Astrocyte of the spinal cord (primary cell): ENCODE measurements at regions not wholly inside any gene's neighbourhood (a gene's known extent, or its start where the extent isn't known, plus 50 kb on each side); places are given as distances from the start of the nearest gene placed in this dataset.

Experiments used
- DNase-seq: peaks from one replicate; pipeline ENCODE4 v3.0.0; 2011; ENCODE audit warnings: low read depth, low spot score
- H3K4me3 ChIP-seq: 2 replicates; pipeline ENCODE4 v1.5.1; 2011; ENCODE audit warnings: low read depth, mild to moderate bottlenecking, low read length, moderate library complexity
- in situ Hi-C: cut with HindIII; loops from 2 replicates; pipeline ENCODE4 v1.10.0; 2017; ENCODE audit warnings: low sequenced_read_pairs
- TF ChIP-seq, protein P1 (sequence below): IDR thresholded peaks from 2 replicates; pipeline ENCODE4 v1.5.1; 2012; ENCODE audit warnings: low read depth, mild to moderate bottlenecking, low read length, inconsistent platforms

DNA sequence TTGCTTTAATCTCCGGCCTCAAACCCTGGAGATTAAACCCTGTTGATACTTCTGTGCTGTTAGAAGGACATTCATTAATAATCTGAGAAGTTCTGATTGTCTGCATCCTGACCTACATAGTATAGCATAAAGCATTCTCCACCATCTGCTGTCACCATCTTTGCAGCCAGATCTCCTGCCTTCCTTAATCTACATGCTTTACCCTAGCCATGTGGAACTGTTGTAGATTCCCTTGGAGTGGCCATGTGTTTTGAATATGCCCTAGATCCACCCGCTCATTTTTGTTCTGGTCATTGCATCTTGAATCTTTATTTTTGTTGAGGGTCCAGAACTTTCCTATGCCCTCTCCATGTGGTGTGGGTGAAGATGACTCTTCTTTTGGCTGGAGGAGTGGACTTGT lies 110.3 kb downstream of the OXSM start:
- H3K4me3 ChIP-seq = no peak overlapping the region
- TF ChIP-seq, protein P1, sequence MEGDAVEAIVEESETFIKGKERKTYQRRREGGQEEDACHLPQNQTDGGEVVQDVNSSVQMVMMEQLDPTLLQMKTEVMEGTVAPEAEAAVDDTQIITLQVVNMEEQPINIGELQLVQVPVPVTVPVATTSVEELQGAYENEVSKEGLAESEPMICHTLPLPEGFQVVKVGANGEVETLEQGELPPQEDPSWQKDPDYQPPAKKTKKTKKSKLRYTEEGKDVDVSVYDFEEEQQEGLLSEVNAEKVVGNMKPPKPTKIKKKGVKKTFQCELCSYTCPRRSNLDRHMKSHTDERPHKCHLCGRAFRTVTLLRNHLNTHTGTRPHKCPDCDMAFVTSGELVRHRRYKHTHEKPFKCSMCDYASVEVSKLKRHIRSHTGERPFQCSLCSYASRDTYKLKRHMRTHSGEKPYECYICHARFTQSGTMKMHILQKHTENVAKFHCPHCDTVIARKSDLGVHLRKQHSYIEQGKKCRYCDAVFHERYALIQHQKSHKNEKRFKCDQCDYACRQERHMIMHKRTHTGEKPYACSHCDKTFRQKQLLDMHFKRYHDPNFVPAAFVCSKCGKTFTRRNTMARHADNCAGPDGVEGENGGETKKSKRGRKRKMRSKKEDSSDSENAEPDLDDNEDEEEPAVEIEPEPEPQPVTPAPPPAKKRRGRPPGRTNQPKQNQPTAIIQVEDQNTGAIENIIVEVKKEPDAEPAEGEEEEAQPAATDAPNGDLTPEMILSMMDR = no peak
- in situ Hi-C loops = no loop called here
- no peak for DNase-seq

DNA sequence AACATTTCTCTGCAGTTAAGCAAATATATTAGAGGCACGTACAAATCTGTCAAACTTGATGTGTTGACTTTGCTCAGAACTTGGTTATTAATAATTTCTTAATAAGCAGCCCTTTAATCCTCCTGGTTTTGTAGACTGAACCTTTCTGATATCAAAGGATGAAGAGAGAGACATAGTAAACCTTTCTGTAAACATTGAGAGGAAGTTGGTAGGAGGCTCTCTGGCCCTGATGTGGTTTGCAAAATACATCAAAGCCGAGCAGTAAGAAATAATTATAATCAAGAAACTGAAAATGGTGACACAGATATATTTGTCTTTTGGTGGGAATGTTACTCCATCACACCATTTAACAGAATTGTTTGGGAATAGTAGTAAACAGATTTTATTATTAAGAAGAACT lies 111.9 kb downstream of the OXSM start:
- in situ Hi-C loops = no loop called here
- no peak for DNase-seq
- TF ChIP-seq, protein P1 = no peak
- H3K4me3 ChIP-seq = no peak overlapping the region

DNA sequence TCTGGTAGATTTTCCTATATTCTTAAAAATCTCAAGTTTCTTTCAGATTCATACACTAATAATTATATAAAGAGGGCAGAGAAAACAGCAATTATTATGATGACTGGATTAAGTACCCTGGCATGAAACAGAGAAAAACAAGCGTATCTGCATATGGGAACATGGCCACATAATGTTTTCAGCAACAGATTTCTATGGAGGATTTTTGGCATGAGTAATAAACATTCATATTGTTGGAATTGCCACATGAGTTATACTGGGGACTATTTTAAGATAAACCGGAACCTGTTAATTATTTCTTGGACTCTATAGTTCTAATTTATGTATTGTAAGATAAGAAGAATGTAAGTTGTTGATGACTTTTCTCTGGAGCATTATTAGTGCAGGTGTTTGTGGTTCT lies 112.7 kb downstream of the OXSM start:
- in situ Hi-C loops = no loop called here
- TF ChIP-seq, protein P1 = no peak

GRCh38 chr3:25903371-25904129 lies 113.7 kb downstream of the OXSM start:
- no peak overlapping the region for H3K4me3 ChIP-seq
- in situ Hi-C loops = no loop called here
- DNase-seq = no peak
- TF ChIP-seq, protein P1 = no peak

More for the DNA sequence above, 112.7 kb downstream of the OXSM start:
- no peak overlapping the region for H3K4me3 ChIP-seq
- DNase-seq = no peak

- no peak for DNase-seq
- H3K4me3 ChIP-seq = no peak overlapping the region
- TF ChIP-seq, protein P1 = no peak
- in situ Hi-C loops = no loop called here
These were observed 114.3 kb downstream of the OXSM start for GRCh38 chr3:25904206-25904605.

- no peak for DNase-seq
- in situ Hi-C loops = no loop called here
- no peak overlapping the region for H3K4me3 ChIP-seq
- TF ChIP-seq, protein P1 = no peak
These were observed 116.4 kb downstream of the OXSM start for GRCh38 chr3:25906132-25906906.
